ENCODE measurements at regions not wholly inside any gene's neighbourhood (a gene's known extent, or its start where the extent isn't known, plus 50 kb on each side); places are given as distances from the start of the nearest gene placed in this dataset.

DNA sequence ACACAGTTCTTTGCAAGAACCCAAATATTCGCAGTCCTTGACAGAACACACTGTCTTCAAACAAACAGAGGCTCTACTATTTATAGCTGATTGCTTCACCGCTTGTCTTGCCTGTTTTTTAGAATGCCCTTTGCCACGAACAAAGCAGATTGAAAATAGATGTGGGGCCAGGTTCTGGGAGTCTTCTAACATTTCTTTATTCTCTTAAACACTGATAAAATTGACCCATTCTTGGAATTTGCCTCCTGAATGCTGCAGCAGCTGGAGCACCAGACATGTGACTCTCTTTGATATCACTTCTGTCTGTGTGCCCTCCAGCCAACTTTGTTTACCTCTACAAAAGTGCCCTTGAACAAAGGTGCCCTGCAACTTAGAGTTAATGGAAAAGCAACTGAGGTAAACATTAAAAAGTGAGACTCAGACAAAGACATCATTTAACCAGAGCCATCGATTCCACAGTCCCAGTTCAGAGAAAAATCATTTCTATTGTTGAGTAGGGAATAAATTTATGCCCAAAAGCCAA lies 64.2 kb upstream of the SPP1 start:
- Histone ChIP-seq H3K4me2 (no peak overlapping the region), H3K36me3 (no peaks in the 10 kb centered on the region), H3K27me3 (no peaks in the 10 kb centered on the region), H2AFZ (replicated peaks) (peak overlapping the region; percentile 48), H3K9me3 (ENCODE audit: low read depth) (no peaks in the 10 kb centered on the region), H3K4me1 (peaks cover 5% of the 10 kb centered on the region), H3K4me3 (no peak overlapping the region), H3K27ac (no peak overlapping the region), H3F3A (ENCODE audit: low read depth) (peaks cover 4% of the 10 kb centered on the region), H3K79me2 (ENCODE audit: low read depth) (no peaks in the 10 kb centered on the region), H4K20me1 (ENCODE audit: low read depth) (no peaks in the 10 kb centered on the region), H3K9ac (no peak overlapping the region)
- Mint-ChIP-seq H3K9me3 (peaks cover 4% of the 10 kb centered on the region), H3K4me1 (peaks cover 18% of the 10 kb centered on the region), H3K36me3 (peaks cover 3% of the 10 kb centered on the region), H3K4me3 (no peak overlapping the region), H3K27ac (no peak overlapping the region), H3K27me3 (ENCODE audit: insufficient read depth, low read depth) (peaks cover 5% of the 10 kb centered on the region)
- no peak for TF ChIP-seq EZH2 (IDR thresholded peaks at IDR 0.05)
- TF ChIP-seq EZH2phosphoT487 (IDR thresholded peaks at IDR 0.05), result no peak
- DNase-seq (ENCODE audit: low spot score), result no peak

DNA sequence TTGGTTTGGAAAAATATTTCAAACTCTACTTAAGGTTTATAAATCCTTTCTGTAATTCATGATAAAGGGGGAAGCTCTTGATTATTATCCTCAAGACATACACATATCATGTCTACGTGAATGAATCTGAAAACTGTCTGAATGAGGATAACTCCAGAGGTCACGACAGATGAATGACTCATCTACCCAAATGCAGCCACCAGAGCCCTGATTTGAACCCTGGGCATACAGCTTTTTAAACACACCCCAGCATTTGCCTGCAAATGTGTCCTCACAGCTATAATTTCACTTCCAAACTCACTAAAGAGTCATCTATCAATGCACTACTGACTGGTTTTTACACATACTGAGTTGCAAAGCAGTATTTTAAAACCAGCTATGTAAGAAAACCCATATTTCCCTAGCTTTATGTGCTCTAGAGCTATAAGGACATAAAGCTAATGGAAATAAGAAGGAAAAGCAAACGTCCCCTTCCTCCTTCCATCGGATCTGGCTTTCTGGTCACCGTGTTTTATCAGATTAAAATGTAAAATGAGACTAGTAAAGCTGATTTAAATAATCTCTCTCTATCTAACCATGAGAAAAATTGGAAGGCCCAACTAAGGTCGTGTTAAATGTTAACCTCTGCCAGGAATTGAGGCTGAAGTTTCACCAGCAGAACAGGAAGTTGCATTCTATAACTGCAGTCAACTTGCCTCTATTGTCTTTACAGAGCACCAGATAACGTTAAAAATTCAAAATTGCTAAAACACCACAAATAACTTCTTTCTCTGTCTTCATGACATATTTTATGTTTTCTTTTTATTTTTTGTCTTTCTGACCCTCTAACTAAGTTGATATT lies 63.1 kb upstream of the SPP1 start:
- H3K4me2 ChIP-seq, result no peak overlapping the region
- DNase-seq (ENCODE audit: low spot score), result no peak
- no peaks in the 10 kb centered on the region for H3K79me2 ChIP-seq (ENCODE audit: low read depth)
- peaks cover 3% of the 10 kb centered on the region for H3K36me3 Mint-ChIP-seq
- no peak overlapping the region for H3K4me3 ChIP-seq
- H3K4me3 Mint-ChIP-seq, result no peak overlapping the region
- no peak overlapping the region for H3K27ac ChIP-seq
- peak overlapping the region; percentile 7 for H2AFZ ChIP-seq (replicated peaks)
- no peak overlapping the region for H3K27ac Mint-ChIP-seq
- H3F3A ChIP-seq (ENCODE audit: low read depth), result peaks cover 4% of the 10 kb centered on the region
- peaks cover 5% of the 10 kb centered on the region for H3K27me3 Mint-ChIP-seq (ENCODE audit: insufficient read depth, low read depth)
- peaks cover 4% of the 10 kb centered on the region for H3K9me3 Mint-ChIP-seq
- no peaks in the 10 kb centered on the region for H4K20me1 ChIP-seq (ENCODE audit: low read depth)
- TF ChIP-seq EZH2 (IDR thresholded peaks at IDR 0.05), result no peak
- no peaks in the 10 kb centered on the region for H3K9me3 ChIP-seq (ENCODE audit: low read depth)
- no peak overlapping the region for H3K9ac ChIP-seq
- no peaks in the 10 kb centered on the region for H3K36me3 ChIP-seq
- peaks cover 18% of the 10 kb centered on the region for H3K4me1 Mint-ChIP-seq
- H3K4me1 ChIP-seq, result peaks cover 5% of the 10 kb centered on the region
- no peaks in the 10 kb centered on the region for H3K27me3 ChIP-seq

DNA sequence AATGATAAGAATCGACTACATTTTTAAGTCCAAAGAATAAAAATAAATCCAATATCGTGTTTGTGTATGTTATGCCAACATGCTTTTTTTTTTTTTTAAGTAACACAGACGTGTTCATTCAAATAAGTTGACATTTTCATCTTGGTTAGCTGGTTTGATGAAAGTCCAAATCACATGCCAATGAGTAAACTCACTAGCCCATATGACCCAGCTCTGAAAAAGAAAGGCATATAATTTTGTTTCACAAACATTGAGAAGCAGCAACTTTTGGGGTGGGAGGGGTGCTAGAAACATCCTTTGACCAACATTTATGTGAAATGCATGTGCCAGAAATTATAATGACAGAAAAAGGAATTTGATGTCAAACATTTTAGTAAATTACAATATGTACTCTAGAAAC lies 61.6 kb upstream of the SPP1 start:
- Mint-ChIP-seq H3K27me3 (ENCODE audit: insufficient read depth, low read depth) (peaks cover 3% of the 10 kb centered on the region), H3K4me3 (no peak overlapping the region), H3K27ac (no peak overlapping the region), H3K9me3 (peaks cover 4% of the 10 kb centered on the region), H3K4me1 (peaks cover 18% of the 10 kb centered on the region), H3K36me3 (peaks cover 3% of the 10 kb centered on the region)
- H3K27me3 ChIP-seq, result no peaks in the 10 kb centered on the region
- H2AFZ ChIP-seq (replicated peaks), result no peak overlapping the region
- no peak overlapping the region for H3K4me3 ChIP-seq
- no peaks in the 10 kb centered on the region for H3K79me2 ChIP-seq (ENCODE audit: low read depth)
- DNase-seq (ENCODE audit: low spot score), result no peak
- no peak for TF ChIP-seq EZH2 (IDR thresholded peaks at IDR 0.05)
- no peak overlapping the region for H3K9ac ChIP-seq
- H3K36me3 ChIP-seq, result no peaks in the 10 kb centered on the region
- H3K4me1 ChIP-seq, result peaks cover 5% of the 10 kb centered on the region
- no peaks in the 10 kb centered on the region for H3K9me3 ChIP-seq (ENCODE audit: low read depth)
- no peak overlapping the region for H3K4me2 ChIP-seq
- H3F3A ChIP-seq (ENCODE audit: low read depth), result peaks cover 4% of the 10 kb centered on the region
- no peaks in the 10 kb centered on the region for H4K20me1 ChIP-seq (ENCODE audit: low read depth)
- H3K27ac ChIP-seq, result no peak overlapping the region

DNA sequence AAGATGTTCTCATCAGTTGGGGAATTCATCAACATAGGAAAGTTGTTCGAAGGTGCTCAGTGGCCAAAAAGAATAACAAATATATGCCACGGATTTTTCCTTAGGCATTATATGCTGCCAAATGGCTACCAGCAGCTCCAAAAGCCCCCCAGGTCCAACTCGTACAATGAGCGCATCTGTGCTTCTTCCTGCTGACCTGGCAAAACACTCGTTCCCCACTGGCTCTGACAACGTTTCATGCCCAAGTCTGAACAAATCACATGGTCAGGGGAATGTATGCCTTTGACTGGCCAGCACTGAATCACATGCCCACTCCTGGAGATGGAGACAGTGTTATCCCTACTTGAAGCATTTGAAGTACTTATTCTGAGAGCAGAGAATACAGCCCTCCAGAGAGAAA lies 59.9 kb upstream of the SPP1 start:
- H3K79me2 ChIP-seq (ENCODE audit: low read depth), result no peaks in the 10 kb centered on the region
- no peak for DNase-seq (ENCODE audit: low spot score)
- H3K4me2 ChIP-seq, result no peak overlapping the region
- no peak overlapping the region for H3K9ac ChIP-seq
- H3K36me3 ChIP-seq, result no peaks in the 10 kb centered on the region
- no peaks in the 10 kb centered on the region for H4K20me1 ChIP-seq (ENCODE audit: low read depth)
- H2AFZ ChIP-seq (replicated peaks), result no peak overlapping the region
- H3K4me1 Mint-ChIP-seq, result peaks cover 14% of the 10 kb centered on the region
- no peaks in the 10 kb centered on the region for H3K27me3 Mint-ChIP-seq (ENCODE audit: insufficient read depth, low read depth)
- no peak overlapping the region for H3K27ac Mint-ChIP-seq
- H3K4me1 ChIP-seq, result peaks cover 5% of the 10 kb centered on the region
- no peaks in the 10 kb centered on the region for H3K27me3 ChIP-seq
- no peaks in the 10 kb centered on the region for H3K36me3 Mint-ChIP-seq
- no peak overlapping the region for H3K27ac ChIP-seq
- H3K9me3 Mint-ChIP-seq, result no peaks in the 10 kb centered on the region
- no peaks in the 10 kb centered on the region for H3K9me3 ChIP-seq (ENCODE audit: low read depth)
- H3F3A ChIP-seq (ENCODE audit: low read depth), result peaks cover 3% of the 10 kb centered on the region
- no peak overlapping the region for H3K4me3 Mint-ChIP-seq
- no peak overlapping the region for H3K4me3 ChIP-seq
- TF ChIP-seq, protein P1, sequence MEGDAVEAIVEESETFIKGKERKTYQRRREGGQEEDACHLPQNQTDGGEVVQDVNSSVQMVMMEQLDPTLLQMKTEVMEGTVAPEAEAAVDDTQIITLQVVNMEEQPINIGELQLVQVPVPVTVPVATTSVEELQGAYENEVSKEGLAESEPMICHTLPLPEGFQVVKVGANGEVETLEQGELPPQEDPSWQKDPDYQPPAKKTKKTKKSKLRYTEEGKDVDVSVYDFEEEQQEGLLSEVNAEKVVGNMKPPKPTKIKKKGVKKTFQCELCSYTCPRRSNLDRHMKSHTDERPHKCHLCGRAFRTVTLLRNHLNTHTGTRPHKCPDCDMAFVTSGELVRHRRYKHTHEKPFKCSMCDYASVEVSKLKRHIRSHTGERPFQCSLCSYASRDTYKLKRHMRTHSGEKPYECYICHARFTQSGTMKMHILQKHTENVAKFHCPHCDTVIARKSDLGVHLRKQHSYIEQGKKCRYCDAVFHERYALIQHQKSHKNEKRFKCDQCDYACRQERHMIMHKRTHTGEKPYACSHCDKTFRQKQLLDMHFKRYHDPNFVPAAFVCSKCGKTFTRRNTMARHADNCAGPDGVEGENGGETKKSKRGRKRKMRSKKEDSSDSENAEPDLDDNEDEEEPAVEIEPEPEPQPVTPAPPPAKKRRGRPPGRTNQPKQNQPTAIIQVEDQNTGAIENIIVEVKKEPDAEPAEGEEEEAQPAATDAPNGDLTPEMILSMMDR (IDR thresholded peaks at IDR 0.05), result no peak
- TF ChIP-seq EZH2 (IDR thresholded peaks at IDR 0.05) (no peak), EZH2phosphoT487 (IDR thresholded peaks at IDR 0.05) (no peak)

Data from neural progenitor cell (in vitro differentiated cells).